HG02798 (cell line): ENCODE measurements at regions not wholly inside any gene's neighbourhood (a gene's known extent, or its start where the extent isn't known, plus 50 kb on each side); places are given as distances from the start of the nearest gene placed in this dataset.

Source experiments
- ATAC-seq: cut with Tn5 transposase; IDR thresholded peaks from one replicate; pipeline ENCODE4 v1.9.1; 2021; ENCODE audit warnings: mild to moderate bottlenecking; ENCODE audit not compliant: unreplicated experiment, poor library complexity

DNA sequence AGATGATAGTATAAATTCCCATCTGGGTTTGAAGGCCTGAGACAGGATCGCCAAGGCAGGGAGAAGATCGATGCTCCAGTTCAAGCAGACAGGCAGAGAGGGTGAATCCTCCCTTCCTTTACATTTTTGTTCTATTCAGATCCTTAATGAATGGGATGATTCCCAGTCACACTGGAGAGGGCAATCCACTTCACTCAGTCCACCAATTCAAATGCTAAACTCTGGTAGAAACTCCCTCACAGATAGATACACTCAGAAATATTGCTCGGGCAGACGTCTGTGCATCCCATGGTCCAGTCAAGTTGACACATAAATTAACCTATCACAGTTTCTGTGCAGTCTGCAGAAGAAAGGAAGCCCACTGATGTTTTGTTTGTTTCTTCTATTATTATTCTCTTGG lies 193.1 kb upstream of the ZNF462 start:
- ATAC-seq = no peak

DNA sequence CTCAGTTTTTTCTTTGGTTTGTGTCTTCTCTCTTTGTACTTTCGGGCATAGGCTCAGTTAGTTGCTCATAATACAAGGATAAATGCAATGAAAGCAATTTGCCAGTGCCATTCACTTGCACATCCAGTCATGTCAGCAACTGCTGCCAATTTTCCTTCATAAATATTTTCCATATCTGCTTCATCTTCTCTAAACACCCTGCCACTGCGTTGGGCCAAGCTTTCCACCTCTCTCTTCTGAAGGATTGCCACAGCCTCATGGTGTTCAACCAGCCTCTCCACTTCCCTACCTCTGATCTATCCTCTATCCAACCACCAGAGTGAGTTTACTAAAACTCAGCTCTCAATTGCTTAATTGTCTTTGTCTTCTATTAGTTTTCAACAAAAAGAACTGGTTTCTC lies 192.5 kb upstream of the ZNF462 start:
- ATAC-seq = no peak

GRCh38 chr9:106675780-106676179 lies 187.2 kb upstream of the ZNF462 start:
- no peak for ATAC-seq

GRCh38 chr9:106677374-106677773 lies 185.6 kb upstream of the ZNF462 start:
- no peak for ATAC-seq

DNA sequence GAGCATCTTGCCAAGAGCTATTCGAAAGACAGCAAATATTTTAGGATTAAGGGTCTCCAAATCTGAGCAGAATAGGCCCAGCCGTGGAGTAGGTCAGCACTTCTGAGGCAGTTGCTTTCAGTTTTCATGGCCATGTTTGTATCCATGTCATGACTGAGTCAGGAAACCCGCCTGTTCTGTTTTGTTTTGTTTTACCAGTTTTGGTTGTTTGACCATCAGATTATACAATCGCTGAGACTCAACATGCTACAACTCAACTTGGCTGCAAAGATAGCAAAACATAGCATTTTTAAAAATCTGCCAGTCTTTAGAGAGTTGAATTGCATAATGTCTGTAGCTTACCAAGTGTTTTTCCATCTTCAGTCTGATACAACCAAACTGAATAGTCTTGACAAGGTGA lies 185.1 kb upstream of the ZNF462 start:
- no peak for ATAC-seq

DNA sequence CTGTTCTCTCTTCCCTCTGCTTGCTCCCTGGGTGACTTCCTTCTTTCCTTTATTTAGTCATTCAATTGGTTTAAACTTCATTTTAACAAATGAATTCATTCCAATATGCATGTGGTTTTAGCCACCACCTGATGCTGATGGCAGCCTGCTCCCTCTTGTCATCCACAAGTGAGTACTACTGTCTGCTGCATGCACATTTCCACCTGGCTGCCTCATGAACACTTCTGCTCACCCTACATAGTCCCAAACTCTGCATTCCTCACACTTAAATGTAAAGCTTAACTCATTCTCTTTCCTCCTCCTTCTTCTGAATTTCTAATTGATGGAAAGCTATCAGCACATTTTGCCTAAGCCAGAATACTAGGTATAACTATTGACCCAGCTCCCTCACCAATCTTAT lies 184.7 kb upstream of the ZNF462 start:
- ATAC-seq = no peak

GRCh38 chr9:106682420-106682819 lies 180.5 kb upstream of the ZNF462 start:
- ATAC-seq = no peak

- no peak for ATAC-seq
Observed at GRCh38 chr9:106683454-106683853, 179.5 kb upstream of the ZNF462 start.

DNA sequence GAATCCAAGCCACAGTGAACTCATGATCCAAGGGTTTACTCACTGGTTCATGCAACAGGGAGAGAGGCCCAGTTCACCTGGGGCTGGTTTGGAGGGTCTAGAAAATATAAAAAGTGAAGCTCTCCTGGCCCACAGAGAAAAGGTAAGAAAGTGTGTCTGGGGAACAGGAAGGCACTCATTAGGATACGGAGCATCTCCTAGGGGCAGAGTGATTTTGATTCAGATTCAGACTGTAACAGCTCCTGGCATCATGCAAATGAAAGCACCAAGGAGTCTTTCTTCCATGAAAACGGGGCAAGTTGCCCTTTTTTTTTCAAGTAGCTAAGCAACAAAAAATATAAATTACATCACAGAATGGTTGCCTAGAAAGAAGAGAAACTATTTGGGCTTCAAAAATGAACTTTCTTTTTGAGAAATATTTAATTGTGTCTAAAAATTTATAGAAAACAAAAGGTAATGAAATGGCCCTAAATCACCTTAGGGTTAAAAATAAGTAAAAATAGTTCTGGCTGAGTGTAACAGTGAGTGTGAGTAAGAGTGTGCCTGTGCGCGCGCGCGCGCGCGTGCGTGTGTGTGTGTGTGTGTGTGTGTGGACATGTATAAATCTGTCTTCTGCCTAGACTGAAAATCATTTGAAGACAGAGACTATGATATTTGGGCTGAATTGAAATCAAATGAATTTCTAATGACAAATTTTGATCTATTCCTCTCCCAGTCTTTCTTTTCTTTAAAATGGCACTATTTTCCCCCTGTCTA lies 177.8 kb upstream of the ZNF462 start:
- no peak for ATAC-seq

GRCh38 chr9:106689089-106689488 lies 173.9 kb upstream of the ZNF462 start:
- no peak for ATAC-seq

- no peak for ATAC-seq
Observed at GRCh38 chr9:106691627-106692026, 171.3 kb upstream of the ZNF462 start.

- ATAC-seq = no peak
Observed at GRCh38 chr9:106693558-106693957, 169.4 kb upstream of the ZNF462 start.

- ATAC-seq = no peak
Observed at GRCh38 chr9:106696804-106697203, 166.2 kb upstream of the ZNF462 start.

- no peak for ATAC-seq
Observed at GRCh38 chr9:106697390-106697749, 165.6 kb upstream of the ZNF462 start.

GRCh38 chr9:106697750-106698502 lies 165.0 kb upstream of the ZNF462 start:
- ATAC-seq = no peak

GRCh38 chr9:106700676-106701075 lies 162.3 kb upstream of the ZNF462 start:
- ATAC-seq = no peak

DNA sequence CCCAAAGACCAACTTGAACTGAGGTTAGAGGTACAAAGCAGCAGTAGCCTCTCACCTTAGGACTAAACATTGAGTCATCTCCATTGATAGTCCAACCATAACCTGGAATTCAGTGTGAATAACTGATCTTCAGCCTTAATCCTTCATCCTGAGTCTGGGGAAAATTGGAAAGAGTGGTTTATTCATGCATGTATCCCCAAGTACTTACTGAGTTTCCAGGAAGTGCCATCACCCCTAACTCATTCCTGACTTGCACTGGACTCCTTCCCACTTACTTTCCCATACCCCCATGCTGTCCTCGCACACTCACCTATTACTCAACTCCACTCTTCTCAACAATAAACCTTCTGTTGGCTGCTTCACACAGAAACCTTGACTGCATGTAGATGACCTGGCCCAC lies 161.4 kb upstream of the ZNF462 start:
- no peak for ATAC-seq

DNA sequence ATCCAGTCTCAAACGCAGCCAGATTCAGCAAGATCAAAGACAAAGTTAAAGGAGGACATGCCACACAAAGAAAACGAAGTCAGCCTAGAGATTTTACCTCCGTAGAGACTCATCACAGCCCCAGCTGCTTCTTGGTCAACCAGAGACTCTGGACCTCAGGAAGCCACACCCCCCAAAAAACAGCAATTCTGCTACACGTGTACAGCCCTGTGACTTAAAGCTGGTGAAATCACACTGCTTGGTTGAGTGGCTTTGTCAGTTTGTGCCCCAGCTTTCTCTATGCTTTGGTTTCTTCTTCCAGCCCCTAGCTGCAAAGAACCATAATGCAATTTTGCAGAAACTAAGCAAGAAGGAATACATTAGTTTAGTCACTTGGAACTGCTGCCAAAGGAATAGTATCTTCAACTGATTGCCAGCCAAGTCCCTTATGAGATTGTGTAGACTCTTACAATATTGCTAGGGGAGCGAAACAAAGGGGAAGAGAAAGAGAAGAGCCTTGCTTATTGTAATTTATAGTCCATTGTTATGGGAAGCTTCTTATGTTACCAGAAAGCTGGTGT lies 158.8 kb upstream of the ZNF462 start:
- no peak for ATAC-seq

GRCh38 chr9:106707291-106707690 lies 155.7 kb upstream of the ZNF462 start:
- no peak for ATAC-seq

DNA sequence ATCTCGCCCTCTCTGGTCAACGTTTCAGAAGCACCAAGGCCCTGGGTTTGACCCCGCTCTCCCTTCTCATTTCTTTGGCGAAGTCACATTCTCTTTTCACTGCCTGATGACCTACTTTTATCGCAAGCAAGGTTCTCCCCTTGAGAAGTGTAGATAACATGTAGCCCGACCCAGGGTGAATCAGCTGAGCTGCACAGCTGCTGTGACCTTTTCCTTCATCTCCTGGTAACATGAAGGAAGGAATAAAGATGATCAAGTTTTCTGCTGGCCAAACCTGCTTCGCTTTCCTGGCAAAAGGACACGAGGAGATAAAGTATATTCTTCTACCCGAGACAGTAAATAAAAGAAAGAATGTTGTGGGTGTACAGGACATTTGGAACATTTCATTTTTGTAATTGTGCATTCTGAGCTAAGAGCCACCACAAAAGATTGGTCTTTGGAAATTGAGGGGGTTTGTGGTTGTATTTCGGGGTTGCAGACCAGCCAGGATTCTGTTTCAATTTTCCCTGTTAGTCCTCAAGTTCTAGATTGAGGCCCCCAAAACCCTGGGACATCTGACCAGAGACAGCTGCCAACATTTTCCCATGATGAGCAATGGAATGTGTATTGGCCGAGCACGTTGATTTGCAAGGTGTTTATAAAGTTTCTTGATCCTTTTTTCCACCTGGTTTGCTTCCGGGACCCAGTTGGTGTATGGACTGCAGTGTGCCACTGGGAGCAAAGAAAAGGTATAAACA lies 155.1 kb upstream of the ZNF462 start:
- no peak for ATAC-seq
